Activated naive CD8-positive, alpha-beta T cell (primary cell): ENCODE measurements at regions not wholly inside any gene's neighbourhood (a gene's known extent, or its start where the extent isn't known, plus 50 kb on each side); places are given as distances from the start of the nearest gene placed in this dataset.
"Not testable (repeated sequence)": the region's sequence is repeated elsewhere in the genome, so short reads cannot be mapped to it uniquely, and the experiment has no call there.

Experiments used
- H3K27ac Mint-ChIP-seq: one replicate; pipeline ENCODE4 v1.8.0; 2021; ENCODE audit warnings: mixed read lengths
- H3K27me3 Mint-ChIP-seq: one replicate; pipeline ENCODE4 v1.8.0; 2021; ENCODE audit warnings: mixed read lengths
- H3K36me3 Mint-ChIP-seq: one replicate; pipeline ENCODE4 v1.8.0; 2021; ENCODE audit warnings: mixed read lengths
- H3K4me1 Mint-ChIP-seq: one replicate; pipeline ENCODE4 v1.8.0; 2021; ENCODE audit warnings: low read depth, mixed read lengths
- H3K4me3 Mint-ChIP-seq: one replicate; pipeline ENCODE4 v1.8.0; 2021; ENCODE audit warnings: mild to moderate bottlenecking, mixed read lengths
- H3K9me3 Mint-ChIP-seq: one replicate; pipeline ENCODE4 v1.8.0; 2021; ENCODE audit warnings: low read depth, mixed read lengths

- H3K27me3 Mint-ChIP-seq = no peaks in the 10 kb centered on the region
- H3K4me1 Mint-ChIP-seq = peaks cover 34% of the 10 kb centered on the region
- H3K27ac Mint-ChIP-seq = no peak overlapping the region
- H3K9me3 Mint-ChIP-seq = no peaks in the 10 kb centered on the region
- no peak overlapping the region for H3K4me3 Mint-ChIP-seq
- H3K36me3 Mint-ChIP-seq = no peaks in the 10 kb centered on the region
These were observed 74.7 kb upstream of the TMEM170B start for GRCh38 chr6:11462742-11463397.

- peaks cover under 1% of the 10 kb centered on the region for H3K36me3 Mint-ChIP-seq
- peak overlapping the region; percentile 96 for H3K27ac Mint-ChIP-seq
- H3K4me3 Mint-ChIP-seq = peak overlapping the region; percentile 84
- H3K9me3 Mint-ChIP-seq = no peaks in the 10 kb centered on the region
- H3K27me3 Mint-ChIP-seq = no peaks in the 10 kb centered on the region
- H3K4me1 Mint-ChIP-seq = peaks cover 33% of the 10 kb centered on the region
These were observed 76.5 kb upstream of the TMEM170B start for GRCh38 chr6:11460837-11461661.

- Mint-ChIP-seq H3K36me3 (peaks cover 2% of the 10 kb centered on the region), H3K9me3 (no peaks in the 10 kb centered on the region), H3K27ac (peak overlapping the region; percentile 96), H3K4me3 (peak overlapping the region; percentile 84), H3K4me1 (peaks cover 33% of the 10 kb centered on the region), H3K27me3 (no peaks in the 10 kb centered on the region)
These were observed 77.4 kb upstream of the TMEM170B start for GRCh38 chr6:11460001-11460668.

GRCh38 chr6:11459079-11459610 is 78.4 kb upstream of the TMEM170B start:
- Mint-ChIP-seq H3K4me1 (peaks cover 33% of the 10 kb centered on the region), H3K4me3 (peak overlapping the region; percentile 33), H3K36me3 (peaks cover 2% of the 10 kb centered on the region), H3K9me3 (no peaks in the 10 kb centered on the region), H3K27ac (peak overlapping the region; percentile 96), H3K27me3 (no peaks in the 10 kb centered on the region)

DNA sequence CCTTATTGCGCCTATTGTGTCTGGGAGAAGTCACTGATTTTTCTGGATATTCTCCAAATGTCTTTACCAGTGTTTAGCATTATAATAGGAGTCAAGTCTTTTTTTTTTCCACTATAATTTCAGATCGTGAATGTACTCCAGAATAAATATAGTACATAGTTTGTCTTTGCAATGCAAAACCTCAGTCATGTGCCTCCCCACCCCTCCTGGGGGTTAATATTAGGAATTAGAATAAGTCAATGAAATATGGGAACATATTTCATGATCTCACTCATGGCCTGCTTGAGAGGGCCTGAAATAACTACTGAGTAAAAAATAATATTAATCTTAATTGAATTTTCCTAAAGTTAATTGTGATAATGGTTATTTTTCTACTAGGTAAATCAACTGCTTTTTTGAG is 79.0 kb upstream of the TMEM170B start:
- peaks cover 33% of the 10 kb centered on the region for H3K4me1 Mint-ChIP-seq
- H3K27ac Mint-ChIP-seq = no peak overlapping the region
- H3K36me3 Mint-ChIP-seq = peaks cover 2% of the 10 kb centered on the region
- no peaks in the 10 kb centered on the region for H3K27me3 Mint-ChIP-seq
- no peaks in the 10 kb centered on the region for H3K9me3 Mint-ChIP-seq
- H3K4me3 Mint-ChIP-seq = no peak overlapping the region

DNA sequence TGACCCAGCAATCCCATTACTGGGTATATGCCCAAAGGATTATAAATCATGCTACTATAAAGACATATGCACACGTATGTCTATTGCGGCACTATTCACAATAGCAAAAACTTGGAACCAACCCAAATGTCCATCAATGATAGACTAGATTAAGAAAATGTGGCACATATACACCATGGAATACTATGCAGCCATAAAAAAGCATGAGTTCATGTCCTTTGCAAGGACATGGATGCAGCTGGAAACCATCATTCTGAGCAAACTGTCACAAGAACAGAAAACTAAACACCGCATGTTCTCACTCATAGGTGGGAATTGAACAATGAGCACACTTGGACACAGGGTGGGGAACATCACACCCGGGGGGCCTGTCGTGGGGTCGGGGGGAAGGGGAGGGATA is 80.1 kb upstream of the TMEM170B start:
- H3K4me1 Mint-ChIP-seq = peaks cover 33% of the 10 kb centered on the region
- H3K4me3 Mint-ChIP-seq, H3K27ac Mint-ChIP-seq, H3K36me3 Mint-ChIP-seq, H3K27me3 Mint-ChIP-seq, H3K9me3 Mint-ChIP-seq: not testable (repeated sequence)

GRCh38 chr6:11452106-11452505 is 85.4 kb upstream of the TMEM170B start:
- not testable (repeated sequence) for H3K27me3 Mint-ChIP-seq, H3K4me3 Mint-ChIP-seq, H3K27ac Mint-ChIP-seq, H3K9me3 Mint-ChIP-seq, H3K36me3 Mint-ChIP-seq
- peaks cover 13% of the 10 kb centered on the region for H3K4me1 Mint-ChIP-seq

- Mint-ChIP-seq H3K36me3 (peaks cover 5% of the 10 kb centered on the region), H3K27me3 (no peaks in the 10 kb centered on the region), H3K4me3 (no peak overlapping the region), H3K27ac (no peak overlapping the region), H3K9me3 (peaks cover 4% of the 10 kb centered on the region), H3K4me1 (peaks cover 24% of the 10 kb centered on the region)
These were observed 87.5 kb upstream of the TMEM170B start for GRCh38 chr6:11450037-11450436.

DNA sequence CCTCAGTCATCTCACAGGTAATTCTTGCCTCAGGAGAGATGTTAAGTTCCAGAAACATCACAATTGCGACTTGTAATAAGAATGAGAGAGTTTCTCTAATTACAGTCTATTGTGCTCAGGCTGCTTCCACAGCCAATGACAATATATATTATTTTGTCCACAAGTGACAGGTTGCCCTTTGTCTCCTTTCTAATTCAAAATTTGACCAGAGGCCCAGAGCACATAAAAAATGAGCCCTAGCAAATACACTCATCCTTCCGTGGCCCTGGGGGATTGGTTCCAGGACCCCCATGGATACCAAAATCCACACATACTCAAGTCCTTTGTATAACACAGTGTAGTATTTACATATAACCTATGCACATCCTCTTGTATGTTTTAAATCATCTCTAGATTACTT is 88.1 kb upstream of the TMEM170B start:
- Mint-ChIP-seq H3K36me3 (peaks cover 5% of the 10 kb centered on the region), H3K27me3 (no peaks in the 10 kb centered on the region), H3K9me3 (peaks cover 4% of the 10 kb centered on the region), H3K4me3 (no peak overlapping the region), H3K27ac (no peak overlapping the region), H3K4me1 (peaks cover 31% of the 10 kb centered on the region)

- H3K4me3 Mint-ChIP-seq = no peak overlapping the region
- peaks cover 2% of the 10 kb centered on the region for H3K36me3 Mint-ChIP-seq
- no peak overlapping the region for H3K27ac Mint-ChIP-seq
- peaks cover 4% of the 10 kb centered on the region for H3K9me3 Mint-ChIP-seq
- H3K4me1 Mint-ChIP-seq = peaks cover 32% of the 10 kb centered on the region
- no peaks in the 10 kb centered on the region for H3K27me3 Mint-ChIP-seq
These were observed 89.5 kb upstream of the TMEM170B start for GRCh38 chr6:11448038-11448437.

DNA sequence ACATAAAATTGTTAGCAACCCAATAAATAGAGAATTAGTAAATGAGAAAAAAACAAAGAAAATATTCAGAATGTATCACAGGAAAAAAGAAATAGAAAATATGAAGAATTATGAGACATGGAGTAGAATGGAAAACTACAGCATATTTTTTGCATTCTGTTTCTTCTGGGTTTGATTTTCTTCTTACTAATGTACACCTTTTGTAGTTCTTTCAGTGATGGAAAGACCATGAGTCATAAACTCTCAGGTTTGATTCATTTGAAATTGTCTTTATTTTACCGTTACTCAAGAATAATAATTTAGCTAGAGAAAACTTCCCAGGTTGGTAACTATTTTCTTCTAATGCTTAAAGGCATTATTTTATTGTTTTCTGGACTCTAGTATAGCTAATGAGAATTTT is 90.3 kb upstream of the TMEM170B start:
- peak overlapping the region; percentile 72 for H3K27ac Mint-ChIP-seq
- peaks cover 32% of the 10 kb centered on the region for H3K4me1 Mint-ChIP-seq
- H3K4me3 Mint-ChIP-seq = no peak overlapping the region
- H3K36me3 Mint-ChIP-seq = no peaks in the 10 kb centered on the region
- no peaks in the 10 kb centered on the region for H3K27me3 Mint-ChIP-seq
- H3K9me3 Mint-ChIP-seq = peaks cover 3% of the 10 kb centered on the region

DNA sequence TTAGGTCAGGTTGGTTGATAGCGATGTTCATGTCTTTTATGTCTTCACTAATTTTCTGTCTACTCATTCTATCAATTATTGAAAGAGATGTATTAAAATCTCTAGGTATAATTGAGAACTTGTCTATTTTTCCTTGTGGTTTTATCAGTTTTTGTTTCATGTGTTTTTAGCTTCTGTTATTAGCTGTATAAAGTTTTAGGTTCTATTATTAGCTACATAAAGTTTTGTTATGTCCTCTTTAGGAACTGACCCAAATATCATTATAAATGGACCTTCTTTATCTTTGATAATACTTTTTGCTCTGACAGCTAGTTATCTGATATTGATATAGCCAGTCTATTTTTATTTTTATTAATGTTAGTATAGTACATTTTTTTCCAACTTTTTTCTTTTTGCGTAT is 92.4 kb upstream of the TMEM170B start:
- Mint-ChIP-seq H3K4me1 (peaks cover 32% of the 10 kb centered on the region), H3K27me3 (no peaks in the 10 kb centered on the region), H3K4me3 (no peak overlapping the region), H3K27ac (no peak overlapping the region), H3K9me3 (peaks cover 3% of the 10 kb centered on the region), H3K36me3 (no peaks in the 10 kb centered on the region)

DNA sequence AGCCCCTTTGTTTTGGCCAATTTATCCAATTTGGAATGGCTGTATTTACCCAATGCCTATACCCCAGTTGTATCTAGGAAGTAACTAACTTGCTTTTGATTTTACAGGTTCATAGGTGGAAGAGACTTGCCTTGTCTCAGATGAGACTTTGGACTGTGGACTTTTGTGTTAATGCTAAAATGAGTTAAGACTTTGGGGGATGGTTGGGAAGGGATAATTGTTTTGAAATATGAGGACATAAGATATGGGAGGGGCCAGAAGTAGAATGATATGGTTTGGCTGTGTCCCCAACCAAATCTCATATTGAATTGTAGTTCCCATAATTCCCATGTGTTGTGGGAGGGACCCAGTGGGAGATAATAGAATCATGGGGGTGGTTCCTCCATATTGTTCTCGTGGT is 94.4 kb upstream of the TMEM170B start:
- H3K4me3 Mint-ChIP-seq, H3K9me3 Mint-ChIP-seq, H3K27ac Mint-ChIP-seq, H3K27me3 Mint-ChIP-seq, H3K36me3 Mint-ChIP-seq: not testable (repeated sequence)
- peaks cover 29% of the 10 kb centered on the region for H3K4me1 Mint-ChIP-seq

DNA sequence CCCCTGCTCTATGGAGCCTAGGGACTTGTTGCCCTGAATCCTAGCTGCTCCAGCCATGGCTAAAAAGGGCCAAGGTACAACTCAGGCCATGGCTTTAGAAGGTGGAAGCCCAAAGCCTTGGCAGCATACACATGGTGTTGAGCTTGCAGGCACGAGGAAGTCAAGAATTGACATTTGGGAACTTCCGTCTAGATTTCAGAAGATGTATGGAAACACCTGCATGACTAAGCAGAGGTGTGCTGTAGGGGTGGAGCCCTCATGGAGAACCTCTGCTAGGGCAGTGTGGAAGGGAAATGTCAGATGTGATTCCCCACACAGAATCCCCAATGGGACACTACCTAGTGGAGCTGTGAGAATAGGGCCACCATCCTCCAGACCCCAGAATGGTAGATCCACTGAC is 95.1 kb upstream of the TMEM170B start:
- Mint-ChIP-seq H3K4me1 (peaks cover 25% of the 10 kb centered on the region), H3K27me3 (no peaks in the 10 kb centered on the region), H3K4me3 (no peak overlapping the region), H3K36me3 (no peaks in the 10 kb centered on the region), H3K27ac (no peak overlapping the region), H3K9me3 (peaks cover 3% of the 10 kb centered on the region)

GRCh38 chr6:11439876-11440275 is 97.7 kb upstream of the TMEM170B start:
- H3K27ac Mint-ChIP-seq = no peak overlapping the region
- no peaks in the 10 kb centered on the region for H3K27me3 Mint-ChIP-seq
- no peaks in the 10 kb centered on the region for H3K36me3 Mint-ChIP-seq
- H3K9me3 Mint-ChIP-seq = peaks cover 3% of the 10 kb centered on the region
- peaks cover 9% of the 10 kb centered on the region for H3K4me1 Mint-ChIP-seq
- H3K4me3 Mint-ChIP-seq = no peak overlapping the region
